OCI-LY1 (cell line): ENCODE measurements at regions not wholly inside any gene's neighbourhood (a gene's known extent, or its start where the extent isn't known, plus 50 kb on each side); places are given as distances from the start of the nearest gene placed in this dataset.

ENCODE experiments used
- CTCF ChIP-seq: fragments of 200-600 bp; sonication (generic), shearing (Covaris generic); IDR thresholded peaks from 2 replicates; pipeline ENCODE4 v1.5.1; 2017; ENCODE audit warnings: mild to moderate bottlenecking, antibody characterized with exemption, low read length, moderate library complexity, mixed read lengths
- EZH2 ChIP-seq: fragments of 200-600 bp; sonication (generic), shearing (Covaris generic); IDR thresholded peaks from 2 replicates; pipeline ENCODE4 v1.8.0; 2017; ENCODE audit warnings: borderline replicate concordance, mixed run types, mild to moderate bottlenecking, antibody characterized with exemption, low read length, moderate library complexity, mixed read lengths

DNA sequence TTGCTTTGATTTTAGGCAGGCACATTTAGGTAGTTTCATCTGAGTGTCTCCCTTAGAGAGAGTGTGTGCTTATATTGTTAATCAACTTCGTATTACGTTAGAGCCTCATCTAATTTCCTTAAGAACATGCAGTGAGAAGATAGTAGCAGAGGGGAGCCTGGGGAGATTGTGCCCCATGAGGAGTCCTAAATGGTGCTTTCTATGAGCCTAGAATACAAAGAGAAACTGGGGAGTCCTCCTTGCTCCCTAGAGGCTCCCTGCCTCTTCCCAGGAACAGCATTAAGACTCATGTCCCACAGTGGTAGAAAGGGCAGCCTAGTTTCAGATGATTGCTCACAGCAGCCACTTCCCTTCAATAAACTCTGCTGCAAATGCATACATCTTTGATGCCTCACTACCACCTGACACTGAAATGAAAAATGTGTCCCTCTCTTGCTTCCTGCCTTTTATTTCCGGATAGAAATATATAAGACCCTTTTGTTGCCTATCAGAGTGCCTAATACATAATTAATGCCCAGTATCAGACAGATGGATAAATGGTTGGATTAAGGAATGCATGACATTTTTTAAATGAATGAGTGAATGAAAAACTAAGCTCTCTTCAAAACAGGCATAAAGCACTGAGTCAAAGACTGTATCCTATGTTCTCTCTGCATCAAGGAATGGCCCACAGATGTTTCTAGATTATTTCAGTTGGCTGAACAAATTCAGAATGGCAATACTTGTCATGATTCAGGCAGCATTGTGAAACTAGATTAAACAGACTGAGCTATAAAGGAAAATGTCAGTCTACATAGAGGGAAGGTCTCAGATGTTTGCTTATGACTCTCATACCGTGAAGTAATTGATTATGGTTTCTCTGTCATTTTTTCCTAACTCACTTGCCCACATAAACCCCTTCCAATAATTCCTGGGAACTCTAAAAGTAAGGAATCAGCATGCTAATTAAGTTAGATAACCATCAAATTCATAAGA lies 362.1 kb downstream of the LRRC3B start:
- TF ChIP-seq CTCF (no peak), EZH2 (no peak)
